ENCODE measurements at regions not wholly inside any gene's neighbourhood (a gene's known extent, or its start where the extent isn't known, plus 50 kb on each side); places are given as distances from the start of the nearest gene placed in this dataset.

GRCh38 chrX:63560601-63561218 lies 209.6 kb upstream of the SPIN4 start (continued):
- TF ChIP-seq, protein P1, sequence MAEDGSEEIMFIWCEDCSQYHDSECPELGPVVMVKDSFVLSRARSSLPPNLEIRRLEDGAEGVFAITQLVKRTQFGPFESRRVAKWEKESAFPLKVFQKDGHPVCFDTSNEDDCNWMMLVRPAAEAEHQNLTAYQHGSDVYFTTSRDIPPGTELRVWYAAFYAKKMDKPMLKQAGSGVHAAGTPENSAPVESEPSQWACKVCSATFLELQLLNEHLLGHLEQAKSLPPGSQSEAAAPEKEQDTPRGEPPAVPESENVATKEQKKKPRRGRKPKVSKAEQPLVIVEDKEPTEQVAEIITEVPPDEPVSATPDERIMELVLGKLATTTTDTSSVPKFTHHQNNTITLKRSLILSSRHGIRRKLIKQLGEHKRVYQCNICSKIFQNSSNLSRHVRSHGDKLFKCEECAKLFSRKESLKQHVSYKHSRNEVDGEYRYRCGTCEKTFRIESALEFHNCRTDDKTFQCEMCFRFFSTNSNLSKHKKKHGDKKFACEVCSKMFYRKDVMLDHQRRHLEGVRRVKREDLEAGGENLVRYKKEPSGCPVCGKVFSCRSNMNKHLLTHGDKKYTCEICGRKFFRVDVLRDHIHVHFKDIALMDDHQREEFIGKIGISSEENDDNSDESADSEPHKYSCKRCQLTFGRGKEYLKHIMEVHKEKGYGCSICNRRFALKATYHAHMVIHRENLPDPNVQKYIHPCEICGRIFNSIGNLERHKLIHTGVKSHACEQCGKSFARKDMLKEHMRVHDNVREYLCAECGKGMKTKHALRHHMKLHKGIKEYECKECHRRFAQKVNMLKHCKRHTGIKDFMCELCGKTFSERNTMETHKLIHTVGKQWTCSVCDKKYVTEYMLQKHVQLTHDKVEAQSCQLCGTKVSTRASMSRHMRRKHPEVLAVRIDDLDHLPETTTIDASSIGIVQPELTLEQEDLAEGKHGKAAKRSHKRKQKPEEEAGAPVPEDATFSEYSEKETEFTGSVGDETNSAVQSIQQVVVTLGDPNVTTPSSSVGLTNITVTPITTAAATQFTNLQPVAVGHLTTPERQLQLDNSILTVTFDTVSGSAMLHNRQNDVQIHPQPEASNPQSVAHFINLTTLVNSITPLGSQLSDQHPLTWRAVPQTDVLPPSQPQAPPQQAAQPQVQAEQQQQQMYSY (CRISPR knock-in tag; IDR thresholded peaks at IDR 0.05) = no peak
- TF ChIP-seq TFE3 (CRISPR knock-in tag; IDR thresholded peaks at IDR 0.05) (0 out of 2 replicates have a peak, but pooled peaks have one; percentile 47), REL (CRISPR knock-in tag; conservative IDR thresholded peaks at IDR 0.05) (no peak)

DNA sequence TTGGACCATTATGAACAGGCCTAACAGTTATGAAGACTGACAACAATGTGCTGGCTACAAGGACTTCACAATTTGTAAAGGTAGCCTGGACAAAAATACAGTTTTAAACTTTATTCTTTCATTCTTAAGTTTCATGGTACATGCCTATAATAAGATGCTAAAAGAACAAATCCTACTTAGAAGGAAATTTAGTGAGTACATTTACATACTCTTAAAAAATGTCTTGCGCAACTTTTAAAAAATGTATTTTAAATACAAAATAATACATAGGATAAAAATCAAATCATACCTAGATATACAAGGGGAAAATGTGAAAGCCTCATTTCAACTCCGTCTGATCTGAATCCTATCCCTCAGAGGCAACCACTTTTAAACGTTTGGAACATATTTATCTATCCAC lies 200.7 kb upstream of the SPIN4 start:
- H4K20me1 ChIP-seq (ENCODE audit: insufficient read depth, low read length) = no peaks in the 10 kb centered on the region
- intact Hi-C loops (cut with micrococcal nuclease; ENCODE audit: unreplicated experiment) = no loop called here
- no peak for TF ChIP-seq ZNF550 (CRISPR knock-in tag; IDR thresholded peaks at IDR 0.05; ENCODE audit: borderline replicate concordance)
- no peak for TF ChIP-seq ZNF547 (CRISPR knock-in tag; IDR thresholded peaks at IDR 0.05)
- no peak for TF ChIP-seq ZSCAN25 (CRISPR knock-in tag; IDR thresholded peaks at IDR 0.05)
- no peak for TF ChIP-seq ZNF382 (CRISPR knock-in tag; IDR thresholded peaks at IDR 0.05; ENCODE audit: borderline replicate concordance)
- TF ChIP-seq U2AF2 (IDR thresholded peaks at IDR 0.05; ENCODE audit: low read depth, low read length) = no peak
- TF ChIP-seq KDM6A (CRISPR knock-in tag; IDR thresholded peaks at IDR 0.05; ENCODE audit: low read depth) = no peak
- TF ChIP-seq, protein P2, sequence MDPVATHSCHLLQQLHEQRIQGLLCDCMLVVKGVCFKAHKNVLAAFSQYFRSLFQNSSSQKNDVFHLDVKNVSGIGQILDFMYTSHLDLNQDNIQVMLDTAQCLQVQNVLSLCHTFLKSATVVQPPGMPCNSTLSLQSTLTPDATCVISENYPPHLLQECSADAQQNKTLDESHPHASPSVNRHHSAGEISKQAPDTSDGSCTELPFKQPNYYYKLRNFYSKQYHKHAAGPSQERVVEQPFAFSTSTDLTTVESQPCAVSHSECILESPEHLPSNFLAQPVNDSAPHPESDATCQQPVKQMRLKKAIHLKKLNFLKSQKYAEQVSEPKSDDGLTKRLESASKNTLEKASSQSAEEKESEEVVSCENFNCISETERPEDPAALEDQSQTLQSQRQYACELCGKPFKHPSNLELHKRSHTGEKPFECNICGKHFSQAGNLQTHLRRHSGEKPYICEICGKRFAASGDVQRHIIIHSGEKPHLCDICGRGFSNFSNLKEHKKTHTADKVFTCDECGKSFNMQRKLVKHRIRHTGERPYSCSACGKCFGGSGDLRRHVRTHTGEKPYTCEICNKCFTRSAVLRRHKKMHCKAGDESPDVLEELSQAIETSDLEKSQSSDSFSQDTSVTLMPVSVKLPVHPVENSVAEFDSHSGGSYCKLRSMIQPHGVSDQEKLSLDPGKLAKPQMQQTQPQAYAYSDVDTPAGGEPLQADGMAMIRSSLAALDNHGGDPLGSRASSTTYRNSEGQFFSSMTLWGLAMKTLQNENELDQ (CRISPR knock-in tag; IDR thresholded peaks at IDR 0.05; ENCODE audit: borderline replicate concordance) = no peak
- TF ChIP-seq, protein P3, sequence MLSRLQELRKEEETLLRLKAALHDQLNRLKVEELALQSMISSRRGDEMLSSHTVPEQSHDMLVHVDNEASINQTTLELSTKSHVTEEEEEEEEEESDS (CRISPR knock-in tag; IDR thresholded peaks at IDR 0.05; ENCODE audit: borderline replicate concordance) = no peak

More for the DNA sequence above, 200.7 kb upstream of the SPIN4 start:
- POLR2A ChIA-PET = no interaction called here
- no peak for FAIRE-seq
- Histone ChIP-seq H3K27me3 (ENCODE audit: control insufficient read depth in 1 of 2, insufficient read depth in 2 of 2, low read length in 2 of 2) (no peaks in the 10 kb centered on the region), H3K4me3 (replicated peaks in 1 of 3; ENCODE audit: insufficient read depth in 1 of 3, low read depth in 2 of 3, low read length in 3 of 3) (no peak overlapping the region), H3K9me3 (ENCODE audit: low read length) (no peaks in the 10 kb centered on the region), H2AFZ (ENCODE audit: low read length) (no peak overlapping the region), H3K4me1 (ENCODE audit: insufficient read depth, low read length) (no peaks in the 10 kb centered on the region), H3K4me2 (ENCODE audit: low read depth, low read length) (no peak overlapping the region), H3K36me3 (replicated peaks in 1 of 2; ENCODE audit: control insufficient read depth in 1 of 2, insufficient read depth in 2 of 2, low read length in 2 of 2) (no peaks in the 10 kb centered on the region), H3K27ac (ENCODE audit: extremely low read length, insufficient read depth, low read length) (no peak overlapping the region), H3K79me2 (ENCODE audit: insufficient read depth, low read length) (no peaks in the 10 kb centered on the region), H3K9ac (ENCODE audit: insufficient read depth, low read depth, low read length) (no peak overlapping the region)
- CTCF ChIA-PET (ENCODE audit: low intra/inter-chr PET ratio, low total read pairs) = no interaction called here
- no peak for DNase-seq (ENCODE audit: low spot score)
- no TSS peak for BruUV-seq (replicated peaks)
- in situ Hi-C loops (cut with HindIII; ENCODE audit: extremely low pct_ligation_motif_present, low pct_unique_long_range_greater_than_20kb) = no loop called here
- 95% methylated on average over 3 of the region's 3 CpGs for WGBS (ENCODE audit: low lambda C conversion rate)
- ATAC-seq = no peak

Measured in HepG2 (cell line).